Astrocyte of the cerebellum (primary cell): ENCODE measurements at regions not wholly inside any gene's neighbourhood (a gene's known extent, or its start where the extent isn't known, plus 50 kb on each side); places are given as distances from the start of the nearest gene placed in this dataset.

Source experiments
- DNase-seq: peaks from one replicate; pipeline ENCODE4 v3.0.0-alpha.2; 2011; ENCODE audit warnings: low read depth
- H3K4me3 ChIP-seq: 2 replicates; pipeline ENCODE4 v1.5.1; 2011; ENCODE audit warnings: mild to moderate bottlenecking, low read depth, low read length, moderate library complexity
- in situ Hi-C: cut with HindIII; loops from 2 replicates; pipeline ENCODE4 v1.10.0; 2017; ENCODE audit warnings: low sequenced_read_pairs
- TF ChIP-seq, protein P1 (sequence below): IDR thresholded peaks from 2 replicates; pipeline ENCODE4 v1.5.1; 2012; ENCODE audit warnings: low read length, low read depth, moderate library complexity, mild to moderate bottlenecking; ENCODE audit errors: missing control alignments

DNA sequence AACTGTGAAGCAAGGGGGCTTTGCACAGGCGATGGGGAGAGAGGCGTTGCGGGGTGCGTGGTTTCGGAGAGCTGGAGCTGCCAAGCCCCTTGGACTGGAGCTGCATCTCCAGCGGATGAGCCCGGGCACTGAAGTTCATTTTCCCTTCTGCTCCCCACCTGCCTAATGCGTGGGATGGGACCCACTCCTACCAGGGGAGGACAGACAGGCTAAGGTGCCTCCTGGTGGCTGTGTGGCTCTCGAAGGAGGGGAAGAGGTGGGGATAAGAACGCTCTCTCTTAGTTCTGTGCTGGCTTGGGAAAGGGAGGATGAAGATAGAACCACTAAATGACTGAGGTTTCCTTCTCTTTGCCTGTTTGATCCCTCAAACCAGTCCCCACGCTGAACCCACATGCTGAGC is 177.6 kb upstream of the PITRM1 start:
- DNase-seq: no peak
- in situ Hi-C loops: no loop called here
- TF ChIP-seq, protein P1, sequence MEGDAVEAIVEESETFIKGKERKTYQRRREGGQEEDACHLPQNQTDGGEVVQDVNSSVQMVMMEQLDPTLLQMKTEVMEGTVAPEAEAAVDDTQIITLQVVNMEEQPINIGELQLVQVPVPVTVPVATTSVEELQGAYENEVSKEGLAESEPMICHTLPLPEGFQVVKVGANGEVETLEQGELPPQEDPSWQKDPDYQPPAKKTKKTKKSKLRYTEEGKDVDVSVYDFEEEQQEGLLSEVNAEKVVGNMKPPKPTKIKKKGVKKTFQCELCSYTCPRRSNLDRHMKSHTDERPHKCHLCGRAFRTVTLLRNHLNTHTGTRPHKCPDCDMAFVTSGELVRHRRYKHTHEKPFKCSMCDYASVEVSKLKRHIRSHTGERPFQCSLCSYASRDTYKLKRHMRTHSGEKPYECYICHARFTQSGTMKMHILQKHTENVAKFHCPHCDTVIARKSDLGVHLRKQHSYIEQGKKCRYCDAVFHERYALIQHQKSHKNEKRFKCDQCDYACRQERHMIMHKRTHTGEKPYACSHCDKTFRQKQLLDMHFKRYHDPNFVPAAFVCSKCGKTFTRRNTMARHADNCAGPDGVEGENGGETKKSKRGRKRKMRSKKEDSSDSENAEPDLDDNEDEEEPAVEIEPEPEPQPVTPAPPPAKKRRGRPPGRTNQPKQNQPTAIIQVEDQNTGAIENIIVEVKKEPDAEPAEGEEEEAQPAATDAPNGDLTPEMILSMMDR: no peak
- H3K4me3 ChIP-seq: no peak overlapping the region

DNA sequence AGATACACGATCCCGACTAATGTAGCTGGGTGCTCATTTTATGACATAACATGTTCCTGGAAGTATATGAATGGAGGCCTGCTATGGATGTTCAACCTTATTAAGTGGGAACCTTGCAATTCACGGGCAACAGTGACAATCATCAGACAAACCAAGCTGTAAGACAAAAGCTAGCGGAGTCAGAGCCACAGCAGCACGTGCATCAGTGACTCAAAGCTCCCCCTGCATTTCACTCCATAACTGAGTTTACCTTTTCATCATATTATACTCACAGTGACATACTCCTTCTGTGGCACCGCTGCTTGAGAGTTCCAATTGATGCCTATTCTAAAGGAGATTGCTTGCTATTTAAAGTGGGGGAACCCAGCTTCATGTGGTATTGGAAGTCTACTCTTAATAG is 176.0 kb upstream of the PITRM1 start:
- in situ Hi-C loops: no loop called here
- DNase-seq: no peak
- TF ChIP-seq, protein P1: no peak
- no peak overlapping the region for H3K4me3 ChIP-seq

DNA sequence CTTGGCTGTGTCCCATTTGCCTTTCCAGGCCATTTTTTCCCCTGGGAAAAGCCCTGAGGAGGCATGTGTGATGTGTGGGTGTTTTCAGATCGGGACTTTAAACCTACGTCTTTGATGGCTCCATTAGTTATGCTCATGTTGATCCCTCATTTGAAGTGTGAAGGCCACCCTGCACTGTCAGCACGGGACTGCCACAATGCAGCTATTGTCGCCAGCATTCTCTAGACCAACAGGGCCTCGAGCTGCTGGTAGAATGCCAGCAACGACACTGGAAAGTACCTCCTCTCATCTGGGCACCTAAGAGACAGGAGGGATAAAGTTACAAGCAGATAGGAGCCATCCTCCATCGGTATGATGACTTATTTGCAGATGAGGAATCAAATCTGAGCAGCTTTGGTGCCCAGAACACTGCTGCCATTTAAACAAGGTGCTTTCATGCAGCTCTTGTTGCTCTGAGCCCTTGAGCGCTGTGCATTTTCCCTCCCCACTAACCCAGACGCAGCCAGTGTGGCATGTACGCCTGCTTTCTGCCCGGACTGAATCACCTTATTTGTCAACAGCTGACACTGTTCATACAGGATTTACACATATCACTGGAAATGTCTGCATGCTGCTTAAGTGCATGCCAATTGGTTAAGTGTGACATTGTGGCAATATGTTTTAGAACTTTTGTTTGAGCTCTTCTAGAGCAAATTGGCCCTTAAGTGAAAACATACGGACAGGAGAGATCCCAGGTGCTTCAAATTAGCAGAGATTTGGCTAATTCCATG is 175.0 kb upstream of the PITRM1 start:
- TF ChIP-seq, protein P1: no peak
- DNase-seq: no peak
- in situ Hi-C loops: no loop called here
- H3K4me3 ChIP-seq: no peak overlapping the region

DNA sequence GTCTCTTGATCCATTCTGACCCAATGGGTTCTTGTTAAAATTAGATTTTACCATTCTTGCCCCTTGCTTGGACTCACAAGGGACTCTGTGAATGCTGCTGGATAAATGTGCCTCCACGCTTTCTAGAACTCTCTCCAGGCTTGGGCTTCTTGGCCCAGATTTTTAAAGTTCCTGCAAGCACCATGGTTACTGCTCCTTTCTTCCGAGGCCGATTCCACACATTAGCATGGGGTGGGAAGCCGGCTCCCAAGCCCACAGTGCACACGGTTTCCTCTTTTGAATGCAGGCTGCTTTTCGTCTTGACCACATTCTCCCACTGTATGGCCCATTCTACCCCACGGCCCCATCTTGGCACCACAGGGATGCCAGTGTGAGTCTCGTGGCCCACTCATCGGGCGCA is 174.3 kb upstream of the PITRM1 start:
- DNase-seq: no peak

DNA sequence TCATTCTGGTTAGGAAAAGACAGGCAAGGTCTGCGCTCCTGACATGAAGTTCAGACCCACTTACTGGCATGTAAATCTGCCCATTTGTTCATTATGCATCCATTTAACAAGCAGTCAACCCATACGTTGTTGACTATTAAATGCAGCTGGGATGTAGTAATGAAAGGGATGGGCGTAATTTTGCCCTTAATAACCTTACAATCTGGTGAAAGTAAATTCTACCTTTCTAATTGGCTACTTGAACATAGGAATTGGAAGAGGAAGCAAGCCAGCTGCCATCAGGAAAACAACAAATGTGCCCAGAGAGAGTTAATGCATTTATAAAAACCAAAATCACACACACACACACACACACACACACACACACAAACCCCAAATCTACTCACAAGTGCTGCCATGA is 170.2 kb upstream of the PITRM1 start:
- DNase-seq: no peak
- TF ChIP-seq, protein P1: no peak
- H3K4me3 ChIP-seq: no peak overlapping the region
- in situ Hi-C loops: no loop called here

More for the DNA sequence above, 174.3 kb upstream of the PITRM1 start:
- H3K4me3 ChIP-seq: no peak overlapping the region
- in situ Hi-C loops: no loop called here
- TF ChIP-seq, protein P1: no peak

DNA sequence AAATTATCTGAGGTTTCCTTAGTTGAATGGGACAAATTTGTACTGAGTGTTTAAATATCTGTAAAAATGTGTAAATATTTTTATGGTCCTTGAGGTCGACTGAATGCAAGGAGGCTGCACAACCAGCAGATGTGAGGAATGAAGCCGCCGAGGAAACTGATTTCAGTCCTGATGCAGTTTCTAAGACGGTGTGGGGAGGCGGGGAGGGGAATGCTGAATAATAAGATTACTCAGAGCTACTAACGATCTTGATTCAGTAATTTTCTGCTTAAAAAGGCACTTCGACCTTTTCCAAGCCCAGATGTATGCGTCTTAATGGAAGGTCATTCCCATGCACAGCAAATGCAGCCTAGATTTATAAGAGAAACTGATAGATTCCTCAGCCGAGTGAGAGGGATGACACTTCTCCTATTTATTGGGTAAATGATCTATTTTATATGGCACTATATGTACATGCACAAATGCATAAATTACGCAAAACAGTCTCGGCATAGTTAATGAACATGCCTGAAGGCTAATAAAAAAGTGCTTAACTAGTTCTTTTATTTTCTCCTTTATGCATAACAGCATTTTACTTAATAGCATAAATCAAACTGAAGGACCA is 167.6 kb upstream of the PITRM1 start:
- TF ChIP-seq, protein P1: no peak
- in situ Hi-C loops: no loop called here
- no peak for DNase-seq
- no peak overlapping the region for H3K4me3 ChIP-seq
